Urinary bladder (tissue), 3 donors: ENCODE measurements at regions not wholly inside any gene's neighbourhood (a gene's known extent, or its start where the extent isn't known, plus 50 kb on each side); places are given as distances from the start of the nearest gene placed in this dataset.

Experiments
- DNase-seq: peaks from one replicate; pipeline ENCODE4 v3.0.0-alpha.2; 2015; ENCODE audit errors: extremely low spot score
- H3K27ac ChIP-seq: one replicate; pipeline ENCODE4 v1.5.1; 2013; ENCODE audit warnings: low read depth, mild to moderate bottlenecking, moderate library complexity
- H3K36me3 ChIP-seq: one replicate; pipeline ENCODE4 v1.6.1; 2013; ENCODE audit warnings: mild to moderate bottlenecking, moderate library complexity; ENCODE audit not compliant: insufficient read depth
- H3K4me1 ChIP-seq: one replicate; pipeline ENCODE4 v1.6.1; 2013; ENCODE audit warnings: mild to moderate bottlenecking, moderate library complexity; ENCODE audit not compliant: insufficient read depth
- H3K4me3 ChIP-seq: one replicate; pipeline ENCODE4 v1.5.1; 2013; ENCODE audit warnings: low read depth, low read length
- WGBS: extraction: QIAGEN DNeasy Blood & Tissue Kit; methylation state at CpG from one replicate; pipeline ENCODE4 v1.1.7; 2013; 5-methylcytosine and 5-hydroxymethylcytosine counted together
- donor health status: healthy with polysubstance abuse.
- donor health status: healthy.

- DNase-seq = no peak
- 58% methylated on average over 3 of the region's 3 CpGs for WGBS
- Histone ChIP-seq H3K4me3 (no peak overlapping the region), H3K36me3 (no peaks in the 10 kb centered on the region), H3K4me1 (no peaks in the 10 kb centered on the region), H3K27ac (no peak overlapping the region)
Observed at GRCh38 chr18:45119876-45120275, 439.2 kb downstream of the SETBP1 start.

DNA sequence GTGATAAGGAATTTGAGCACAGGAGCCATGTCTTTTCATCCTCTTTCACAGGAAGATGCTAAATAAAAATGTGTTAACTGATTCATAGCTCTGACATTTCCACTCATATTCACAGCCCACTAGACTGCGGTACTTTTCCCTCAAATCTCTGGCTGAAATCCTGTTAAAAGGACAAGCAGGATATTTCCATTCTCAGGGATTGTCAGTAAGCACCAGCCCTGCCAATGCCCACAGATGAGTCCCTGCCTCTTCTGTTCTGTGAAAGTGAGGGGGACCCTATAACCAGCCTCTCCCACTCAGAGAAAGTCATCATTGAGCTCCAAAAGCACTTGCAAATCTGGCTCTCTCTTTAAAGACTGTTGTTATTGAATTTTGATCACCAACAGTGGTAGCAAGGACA, 440.5 kb downstream of the SETBP1 start:
- no peak for DNase-seq
- Histone ChIP-seq H3K36me3 (no peaks in the 10 kb centered on the region), H3K27ac (no peak overlapping the region), H3K4me3 (no peak overlapping the region), H3K4me1 (no peaks in the 10 kb centered on the region)
- 92% methylated on average over 1 of the region's 1 CpG for WGBS

- no peaks in the 10 kb centered on the region for H3K36me3 ChIP-seq
- H3K4me3 ChIP-seq = no peak overlapping the region
- no peak overlapping the region for H3K27ac ChIP-seq
- DNase-seq = no peak
- WGBS = 98% methylated on average over 1 of the region's 1 CpG
- H3K4me1 ChIP-seq = no peaks in the 10 kb centered on the region
Observed at GRCh38 chr18:45122506-45122905, 441.8 kb downstream of the SETBP1 start.

- no peak for DNase-seq
- no peak overlapping the region for H3K27ac ChIP-seq
- H3K4me3 ChIP-seq = no peak overlapping the region
- H3K4me1 ChIP-seq = no peaks in the 10 kb centered on the region
- no peaks in the 10 kb centered on the region for H3K36me3 ChIP-seq
Observed at GRCh38 chr18:45127405-45127804, 446.7 kb downstream of the SETBP1 start.

DNA sequence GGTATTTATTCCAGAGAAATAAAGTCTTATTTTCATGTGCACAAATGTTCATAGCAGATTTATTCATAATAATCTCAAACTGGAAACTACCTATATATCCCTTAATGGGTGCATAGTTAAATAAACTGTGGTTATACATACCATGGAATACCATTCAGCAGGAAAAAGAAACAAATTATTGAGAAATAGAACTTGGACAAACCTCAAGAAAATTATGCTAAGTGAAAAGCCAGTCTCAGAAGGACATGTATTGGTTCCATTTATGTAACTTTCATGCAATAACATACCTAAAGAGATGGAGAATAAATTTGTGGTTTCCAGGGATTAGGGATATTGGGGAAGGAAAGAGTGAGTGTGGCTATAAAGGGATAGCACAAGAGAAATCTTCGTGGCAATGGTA, 452.6 kb downstream of the SETBP1 start:
- no peaks in the 10 kb centered on the region for H3K4me1 ChIP-seq
- no peak for DNase-seq
- H3K27ac ChIP-seq = no peak overlapping the region
- no peaks in the 10 kb centered on the region for H3K36me3 ChIP-seq
- H3K4me3 ChIP-seq = no peak overlapping the region
- 90% methylated on average over 1 of the region's 1 CpG for WGBS

DNA sequence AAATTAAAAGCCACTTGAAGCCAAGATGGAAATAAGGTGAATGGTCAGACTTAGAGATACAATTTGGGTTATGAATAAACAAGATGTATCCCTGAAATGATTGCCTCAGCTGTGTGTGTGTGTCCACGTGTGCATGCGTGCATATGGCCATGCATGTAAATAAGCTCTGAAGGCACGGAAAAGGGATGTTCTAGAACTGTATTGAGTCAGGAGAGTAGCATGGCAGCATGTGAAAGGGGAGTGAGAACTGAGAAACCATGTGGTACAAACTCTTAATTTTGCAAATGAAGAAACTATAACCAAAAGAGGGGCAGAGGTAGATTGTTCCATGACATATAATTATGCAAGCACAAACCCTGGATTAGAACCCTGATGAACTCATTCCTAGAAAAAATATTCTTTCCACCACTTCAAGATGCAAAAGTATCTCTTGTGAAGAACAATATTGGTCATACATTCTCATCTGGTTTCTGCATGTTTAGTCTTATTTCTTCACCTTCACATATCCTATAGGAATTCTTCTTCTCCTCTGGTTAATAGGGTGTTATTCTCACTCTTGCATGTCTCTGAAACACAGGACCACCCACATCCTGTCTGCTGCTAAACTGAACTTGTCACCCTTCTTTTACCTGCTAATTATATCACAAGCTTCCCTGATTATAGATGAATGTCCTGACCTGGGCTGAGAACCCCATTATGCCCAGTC, 455.8 kb downstream of the SETBP1 start:
- Histone ChIP-seq H3K4me1 (no peaks in the 10 kb centered on the region), H3K27ac (no peak overlapping the region), H3K36me3 (no peaks in the 10 kb centered on the region), H3K4me3 (no peak overlapping the region)
- no peak for DNase-seq
- WGBS = 88% methylated on average over 3 of the region's 3 CpGs

GRCh38 chr18:45137087-45137419, 456.4 kb downstream of the SETBP1 start:
- no peaks in the 10 kb centered on the region for H3K4me1 ChIP-seq
- H3K27ac ChIP-seq = no peak overlapping the region
- no peaks in the 10 kb centered on the region for H3K36me3 ChIP-seq
- H3K4me3 ChIP-seq = no peak overlapping the region
- DNase-seq = no peak

GRCh38 chr18:45139478-45139877, 458.8 kb downstream of the SETBP1 start:
- no peak for DNase-seq
- no peaks in the 10 kb centered on the region for H3K4me1 ChIP-seq
- 96% methylated on average over 4 of the region's 4 CpGs for WGBS
- H3K36me3 ChIP-seq = no peaks in the 10 kb centered on the region
- H3K27ac ChIP-seq = no peak overlapping the region
- no peak overlapping the region for H3K4me3 ChIP-seq

GRCh38 chr18:45142868-45143267, 462.2 kb downstream of the SETBP1 start:
- WGBS = 69% methylated on average over 1 of the region's 1 CpG
- DNase-seq = no peak
- Histone ChIP-seq H3K4me3 (no peak overlapping the region), H3K36me3 (no peaks in the 10 kb centered on the region), H3K27ac (no peak overlapping the region), H3K4me1 (no peaks in the 10 kb centered on the region)

- H3K36me3 ChIP-seq = no peaks in the 10 kb centered on the region
- H3K27ac ChIP-seq = no peak overlapping the region
- WGBS = 86% methylated on average over 4 of the region's 4 CpGs
- no peaks in the 10 kb centered on the region for H3K4me1 ChIP-seq
- no peak overlapping the region for H3K4me3 ChIP-seq
- DNase-seq = no peak
Observed at GRCh38 chr18:45149712-45150111, 465.6 kb upstream of the SLC14A2 start.

DNA sequence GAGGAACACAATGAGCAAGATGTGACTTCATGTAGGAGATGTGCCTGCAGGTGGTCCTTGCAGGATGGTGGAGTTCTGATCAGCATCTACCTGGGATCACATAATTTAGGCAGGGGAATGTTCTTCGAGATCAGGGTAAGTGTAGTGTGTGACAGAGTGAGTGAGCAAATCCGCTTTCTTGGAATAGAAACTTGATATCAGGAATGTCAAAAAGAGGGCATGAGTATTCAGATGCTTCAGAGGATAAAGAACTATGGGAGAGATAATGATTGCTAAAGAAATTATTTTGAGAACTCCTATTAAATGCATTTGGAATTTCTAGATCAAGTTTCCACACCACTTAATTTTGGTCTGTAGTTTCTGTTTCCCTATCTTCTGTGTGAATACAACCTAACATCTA, 463.6 kb upstream of the SLC14A2 start:
- H3K4me1 ChIP-seq = no peaks in the 10 kb centered on the region
- no peak for DNase-seq

GRCh38 chr18:45155526-45155925, 459.8 kb upstream of the SLC14A2 start:
- no peaks in the 10 kb centered on the region for H3K4me1 ChIP-seq
- H3K36me3 ChIP-seq = no peaks in the 10 kb centered on the region
- no peak overlapping the region for H3K4me3 ChIP-seq
- DNase-seq = no peak
- no peak overlapping the region for H3K27ac ChIP-seq

More for the DNA sequence above, 463.6 kb upstream of the SLC14A2 start:
- Histone ChIP-seq H3K27ac (no peak overlapping the region), H3K4me3 (no peak overlapping the region), H3K36me3 (no peaks in the 10 kb centered on the region)
- 95% methylated on average over 2 of the region's 2 CpGs for WGBS

DNA sequence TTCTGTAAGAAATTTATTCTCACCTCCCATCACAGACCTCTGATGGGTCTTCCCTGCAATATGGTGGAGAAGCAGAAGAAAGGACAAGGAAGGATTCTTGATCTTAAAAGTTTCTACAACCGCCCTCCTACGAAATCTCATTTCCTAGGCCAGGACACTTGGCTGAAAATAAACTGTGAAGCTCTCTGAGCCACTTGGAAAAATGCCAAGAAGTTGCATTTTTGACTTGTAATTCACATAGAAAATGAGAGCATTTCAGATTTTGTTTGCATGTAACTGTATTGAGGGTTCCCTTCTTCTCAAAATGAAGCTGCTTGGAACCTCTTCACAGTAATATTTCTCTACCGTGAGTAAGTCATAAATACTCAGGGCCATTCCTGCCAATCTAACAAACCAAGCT, 458.3 kb upstream of the SLC14A2 start:
- Histone ChIP-seq H3K27ac (no peak overlapping the region), H3K4me3 (no peak overlapping the region), H3K4me1 (no peaks in the 10 kb centered on the region), H3K36me3 (no peaks in the 10 kb centered on the region)
- 58% methylated on average over 3 of the region's 3 CpGs for WGBS
- no peak for DNase-seq

GRCh38 chr18:45157576-45157975, 457.7 kb upstream of the SLC14A2 start:
- DNase-seq = no peak
- Histone ChIP-seq H3K4me1 (no peaks in the 10 kb centered on the region), H3K27ac (no peak overlapping the region), H3K4me3 (no peak overlapping the region), H3K36me3 (no peaks in the 10 kb centered on the region)
- 88% methylated on average over 1 of the region's 1 CpG for WGBS

DNA sequence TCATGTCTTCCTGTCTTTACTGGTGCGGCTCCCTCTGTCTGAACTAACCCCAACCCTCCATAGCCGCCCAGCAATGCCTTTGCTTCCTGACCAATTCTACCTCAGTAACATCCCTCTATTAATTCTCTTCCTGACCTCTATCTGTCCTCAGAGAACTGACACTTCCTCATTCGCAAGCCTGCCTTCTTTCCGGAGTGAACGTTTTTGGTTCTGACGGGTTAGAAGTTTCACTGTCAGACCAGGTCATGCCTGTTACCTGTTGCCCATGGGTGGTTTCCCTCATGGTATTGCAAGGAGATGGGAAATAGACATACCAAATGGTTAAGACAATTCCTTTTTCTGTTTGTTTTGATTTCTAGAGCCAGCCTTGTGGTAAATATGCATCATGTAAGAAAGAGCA, 453.4 kb upstream of the SLC14A2 start:
- H3K4me1 ChIP-seq = peaks cover 2% of the 10 kb centered on the region
- WGBS = 86% methylated on average over 6 of the region's 6 CpGs
- H3K27ac ChIP-seq = no peak overlapping the region
- DNase-seq = no peak
- no peaks in the 10 kb centered on the region for H3K36me3 ChIP-seq
- H3K4me3 ChIP-seq = no peak overlapping the region
